GM19452 (cell line): ENCODE measurements at regions not wholly inside any gene's neighbourhood (a gene's known extent, or its start where the extent isn't known, plus 50 kb on each side); places are given as distances from the start of the nearest gene placed in this dataset.
A peak's percentile ranks its signal among the peaks of the same experiment; 100 is the strongest.
"Not testable (repeated sequence)": the region's sequence is repeated elsewhere in the genome, so short reads cannot be mapped to it uniquely, and the experiment has no call there.

ENCODE experiments used
- ATAC-seq: cut with Tn5 transposase; IDR thresholded peaks from one replicate; pipeline ENCODE4 v1.9.1; 2021; ENCODE audit not compliant: unreplicated experiment

DNA sequence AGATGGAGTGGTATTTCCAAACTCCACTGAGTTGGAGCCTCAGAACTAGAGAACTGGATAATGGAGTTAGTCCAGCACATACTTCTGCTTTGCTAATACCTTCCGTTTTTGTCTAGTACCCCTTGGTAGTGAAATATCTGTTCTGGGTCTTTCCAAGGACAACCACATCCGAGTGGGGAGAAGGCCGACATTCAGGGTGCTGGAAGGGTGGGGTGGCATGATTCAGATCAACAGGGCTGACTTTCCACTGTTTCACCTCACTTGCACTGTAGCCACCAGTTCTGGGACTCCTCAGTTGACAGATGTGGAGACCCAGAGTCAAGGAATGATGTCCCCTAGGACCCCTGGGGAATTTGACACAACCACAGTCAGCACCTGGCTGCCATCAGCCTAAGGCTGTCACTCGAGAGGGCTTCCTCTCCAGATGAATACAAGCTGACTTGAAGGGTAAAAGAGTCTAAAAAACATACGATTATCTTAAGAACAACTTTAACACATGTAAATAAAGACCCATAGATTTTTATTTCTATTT lies 84.8 kb upstream of the HNF1B start:
- ATAC-seq: peak; percentile 55

DNA sequence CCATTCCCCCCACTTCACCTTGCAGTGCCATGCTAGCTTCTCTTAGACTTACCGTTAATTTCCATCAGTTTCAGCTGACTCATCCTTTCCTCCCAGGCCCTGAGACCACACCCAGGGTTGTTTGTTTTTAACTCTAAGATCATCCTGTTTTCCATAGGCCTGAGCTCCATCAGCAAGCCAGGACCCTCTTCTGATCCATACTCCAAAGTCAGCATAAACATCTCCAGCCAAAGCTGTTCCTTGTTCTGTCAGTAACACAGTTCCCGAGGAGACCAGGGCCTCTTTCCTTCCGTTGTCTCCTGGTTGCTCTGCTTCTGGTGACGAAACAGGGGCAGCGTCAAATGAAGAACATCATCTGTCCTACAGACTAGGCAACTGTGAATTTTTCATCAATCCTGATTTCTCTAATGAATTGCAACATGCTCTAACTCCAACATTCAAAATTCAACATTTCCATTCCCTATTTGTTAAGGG lies 83.8 kb upstream of the HNF1B start:
- no peak for ATAC-seq

DNA sequence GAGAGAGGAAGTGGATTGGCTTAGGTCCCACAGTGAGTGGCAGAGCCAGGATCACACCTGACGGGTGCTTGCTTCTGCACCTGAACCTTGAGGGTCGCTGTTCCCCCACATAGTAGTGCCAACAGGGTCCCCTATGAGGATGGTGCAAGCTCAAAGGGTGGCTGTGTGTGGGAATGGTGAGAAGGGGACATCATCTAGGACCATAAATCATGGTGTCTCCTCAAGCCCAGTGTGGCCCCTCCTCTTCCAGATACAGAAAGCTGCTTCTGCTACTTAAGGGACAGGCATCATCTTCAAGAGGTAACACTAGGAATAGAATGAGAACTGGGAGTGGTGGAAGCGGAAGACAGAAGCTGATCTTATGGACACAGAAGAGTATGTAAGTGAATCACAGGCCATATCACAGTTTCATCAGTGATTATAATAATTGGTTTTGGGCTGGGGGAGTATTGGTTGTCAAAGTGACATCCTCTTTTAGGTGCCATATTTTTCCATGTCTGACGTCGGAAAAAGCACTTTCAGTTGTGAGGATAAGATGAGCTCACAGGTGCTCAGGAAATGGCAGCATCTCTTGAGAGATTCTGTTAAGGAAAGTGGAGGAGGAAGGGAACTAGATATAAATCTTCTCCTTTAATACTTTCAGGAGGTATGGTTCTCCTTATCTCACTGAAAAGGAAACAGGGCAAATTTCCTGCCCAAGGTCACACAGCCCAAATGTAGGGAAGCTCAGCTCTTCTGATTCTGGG lies 83.2 kb upstream of the HNF1B start:
- no peak for ATAC-seq

DNA sequence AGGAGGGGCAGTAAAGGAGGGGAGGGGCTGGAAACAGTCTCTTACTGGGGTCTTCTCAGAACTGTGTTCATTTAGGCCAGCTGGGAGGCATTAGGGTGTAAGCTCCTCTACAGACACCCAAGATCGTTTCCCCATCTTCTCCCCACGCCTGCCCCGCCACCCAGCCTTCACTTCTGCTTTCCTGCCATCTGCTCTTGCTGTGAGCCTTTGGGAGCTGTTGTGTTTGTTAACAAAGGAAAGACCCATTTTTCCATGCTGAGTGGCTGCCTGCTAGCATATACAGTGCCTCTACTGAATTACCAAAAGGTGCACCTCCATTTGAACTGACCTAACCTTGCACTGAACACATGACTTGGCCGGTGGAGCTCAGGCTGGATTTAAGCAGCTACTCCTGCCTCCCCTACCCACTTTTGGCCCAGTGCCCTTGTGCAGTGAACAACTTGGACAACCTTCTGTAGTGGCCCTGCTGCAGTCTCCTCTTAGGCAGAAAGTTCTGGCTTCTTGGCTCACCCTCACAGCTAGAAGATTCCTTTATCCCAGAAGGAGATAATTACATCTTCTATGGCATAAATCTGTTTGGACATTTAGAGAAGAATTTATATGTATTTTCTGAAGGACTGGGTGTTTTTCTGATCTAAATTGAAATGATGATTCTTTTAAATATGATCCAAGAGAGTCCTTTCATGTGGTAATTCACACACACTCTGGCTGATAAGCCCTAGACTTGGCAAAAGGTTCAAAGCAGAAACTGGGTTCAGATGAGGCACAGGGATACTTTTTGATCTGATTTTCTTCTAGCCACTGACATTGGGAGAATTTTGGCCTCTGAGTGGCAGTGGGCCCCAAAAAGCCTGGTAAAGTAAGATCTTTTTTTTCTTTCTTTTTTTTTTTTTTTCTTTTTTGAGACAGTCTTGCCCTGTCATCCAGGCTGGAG lies 81.9 kb upstream of the HNF1B start:
- no peak for ATAC-seq

DNA sequence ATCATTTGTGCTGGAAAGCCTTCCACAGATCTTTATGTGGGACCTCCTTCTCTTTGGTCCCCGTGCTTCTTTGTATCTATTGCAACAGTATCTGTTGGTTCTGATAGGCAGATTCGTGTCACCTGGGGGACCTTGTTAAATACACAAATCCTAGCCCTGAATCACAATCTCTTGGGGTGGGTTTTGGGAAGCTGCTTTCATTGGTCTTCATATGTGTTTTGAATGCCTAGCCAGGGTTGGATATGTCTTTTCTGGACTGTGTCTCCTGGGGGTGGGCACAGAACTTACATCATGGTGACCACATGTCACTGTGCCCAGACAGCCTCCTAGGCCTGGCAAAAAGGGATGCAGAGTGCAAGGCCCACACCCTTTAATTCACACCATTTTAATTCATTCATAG lies 81.0 kb upstream of the HNF1B start:
- ATAC-seq: no peak

DNA sequence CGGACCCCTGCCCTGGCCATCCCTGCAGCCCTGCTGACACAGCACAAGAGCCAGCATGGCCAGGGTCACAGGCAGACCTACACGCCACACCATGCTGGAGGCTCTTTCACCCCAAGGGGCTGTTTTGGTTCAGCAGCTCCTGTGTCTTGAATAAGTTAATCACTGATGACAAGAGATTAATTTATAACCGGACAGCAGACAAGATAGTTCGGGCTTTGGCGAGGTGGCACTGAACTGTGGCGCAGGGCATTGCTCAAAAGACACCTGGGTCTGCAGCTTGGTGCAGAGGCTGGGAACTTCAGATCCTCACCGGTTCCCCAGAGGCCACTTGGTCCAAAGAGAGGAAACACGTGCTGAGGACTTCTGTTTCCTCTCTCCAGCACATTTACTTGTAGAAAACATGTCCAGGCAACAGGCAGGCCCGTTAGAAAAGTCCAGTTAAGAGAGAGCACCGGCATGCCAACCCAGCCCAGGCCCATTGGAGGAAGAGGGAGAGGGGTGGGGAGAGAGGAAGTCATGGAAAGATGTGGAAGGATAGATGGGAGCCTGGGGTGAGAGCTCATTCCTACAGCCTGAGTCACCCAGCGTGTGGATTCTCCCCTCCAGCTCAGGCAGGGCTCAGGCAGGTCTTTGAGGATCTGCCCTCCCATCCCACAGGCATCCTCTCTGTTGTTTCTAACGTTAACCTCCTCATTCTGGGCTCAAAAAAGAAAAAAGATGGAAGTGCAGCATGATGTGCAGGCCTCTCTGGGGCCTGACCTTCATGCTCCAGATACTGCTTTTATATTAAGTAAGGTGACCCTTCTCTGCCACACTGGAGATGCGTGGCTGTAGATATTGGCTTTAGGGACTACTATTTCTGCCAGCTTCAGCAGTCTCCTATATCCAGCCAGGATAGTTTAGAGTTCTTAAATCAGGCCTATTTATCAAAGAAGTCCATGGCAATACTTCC lies 80.0 kb upstream of the HNF1B start:
- peak; percentile 56 for ATAC-seq

DNA sequence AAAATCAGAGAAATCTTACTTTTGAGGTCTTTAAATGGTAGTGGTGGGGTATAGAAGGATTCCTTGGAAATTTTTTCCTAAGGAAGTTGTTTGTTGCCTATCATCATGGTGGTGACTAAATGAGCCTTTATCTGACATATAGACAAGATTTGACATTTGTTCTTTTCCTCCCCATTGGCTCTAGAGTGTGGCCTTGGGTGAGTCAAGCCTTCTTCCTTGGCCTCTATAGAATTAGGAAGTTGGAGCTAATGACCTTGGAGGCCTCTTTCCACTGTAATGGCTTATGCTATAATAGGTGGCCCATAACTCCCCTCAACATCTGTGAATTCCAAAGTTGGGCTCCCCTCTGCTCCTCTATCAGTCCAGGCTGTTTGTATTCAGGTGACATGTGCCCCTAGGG lies 79.1 kb upstream of the HNF1B start:
- ATAC-seq: no peak

DNA sequence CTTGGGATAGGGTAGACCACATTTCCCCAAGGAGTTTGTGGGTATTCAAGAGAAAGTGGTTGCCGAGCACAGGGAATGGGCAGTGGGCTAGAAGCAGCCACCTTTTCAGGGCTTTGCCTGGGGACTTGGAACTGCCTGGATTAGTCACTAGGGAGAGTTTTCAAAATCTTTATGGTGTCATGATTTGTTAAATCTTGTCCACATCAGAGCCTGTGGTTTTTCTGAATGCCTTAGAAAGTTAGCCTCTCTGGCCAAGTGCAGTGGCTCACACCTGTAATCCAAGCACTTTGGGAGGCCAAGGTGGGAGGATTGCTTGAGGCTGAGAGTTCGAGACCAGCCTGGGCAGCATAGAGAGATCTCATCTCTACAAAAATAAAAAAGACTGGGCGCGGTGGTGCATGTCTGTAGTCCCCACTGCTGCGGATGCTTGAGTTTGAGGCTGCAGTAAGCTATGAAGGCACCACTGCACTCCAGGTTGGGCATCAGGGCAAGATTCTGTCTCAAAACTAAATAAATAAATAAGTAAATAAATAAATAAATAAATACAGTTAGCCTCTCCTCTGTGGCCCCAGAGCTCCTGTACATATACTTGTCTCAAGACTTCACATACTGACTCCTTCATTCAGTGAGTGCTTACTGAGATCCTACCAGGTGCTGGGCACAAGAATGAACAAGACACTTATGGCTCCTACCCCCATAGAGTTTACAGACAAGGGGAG lies 76.3 kb upstream of the HNF1B start:
- ATAC-seq: no peak

DNA sequence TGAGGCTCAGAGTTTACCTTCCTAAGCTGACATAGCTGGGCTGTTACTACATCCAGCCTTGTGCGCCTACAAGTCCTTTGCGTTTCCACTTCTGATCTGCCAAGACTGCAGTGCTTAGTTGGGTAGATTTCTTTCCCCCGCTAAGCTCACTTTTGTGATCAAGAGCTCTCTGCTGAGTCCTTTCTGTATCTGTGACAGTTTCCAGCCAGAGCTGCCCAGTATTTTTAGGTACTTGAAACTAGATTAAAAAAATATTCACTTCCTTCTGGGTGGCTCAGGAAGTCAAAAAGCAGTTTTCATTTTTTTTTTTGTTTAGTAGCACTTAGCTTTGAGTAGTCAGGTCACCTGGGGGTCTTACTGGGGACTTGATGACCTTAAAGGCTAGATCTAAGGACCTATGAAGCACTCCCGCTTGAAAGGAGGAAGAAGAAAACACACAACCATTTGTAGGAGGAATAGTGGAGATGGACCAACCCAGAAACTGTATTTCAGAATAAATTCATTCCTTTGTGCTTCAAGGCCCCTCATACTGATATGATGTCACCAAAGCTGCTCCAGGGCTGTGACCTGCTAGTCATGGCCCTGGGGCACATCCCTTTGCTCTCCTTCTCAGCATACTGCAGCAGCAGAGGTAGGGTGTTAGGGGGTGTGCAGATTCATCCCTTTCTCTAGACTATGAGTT lies 75.6 kb upstream of the HNF1B start:
- no peak for ATAC-seq

DNA sequence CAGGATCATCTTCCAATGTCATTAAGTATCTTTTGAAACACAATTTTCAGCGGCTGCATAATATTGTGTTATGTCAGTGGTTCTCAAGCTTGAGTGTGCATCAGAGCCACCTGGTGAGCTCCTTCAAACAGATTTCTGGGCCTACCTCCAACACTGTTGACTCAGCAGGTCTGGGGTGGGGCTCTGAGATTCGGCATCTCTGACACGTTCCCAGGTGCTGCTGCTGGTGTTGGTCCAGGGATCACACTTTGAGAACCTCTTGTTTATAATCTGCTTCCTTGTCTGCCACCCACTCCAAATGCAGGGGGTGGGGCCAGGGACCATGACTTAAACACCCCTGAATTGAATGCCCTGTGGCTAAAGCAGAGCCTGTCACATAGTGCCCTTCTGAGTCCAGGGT lies 73.8 kb upstream of the HNF1B start:
- ATAC-seq: no peak

DNA sequence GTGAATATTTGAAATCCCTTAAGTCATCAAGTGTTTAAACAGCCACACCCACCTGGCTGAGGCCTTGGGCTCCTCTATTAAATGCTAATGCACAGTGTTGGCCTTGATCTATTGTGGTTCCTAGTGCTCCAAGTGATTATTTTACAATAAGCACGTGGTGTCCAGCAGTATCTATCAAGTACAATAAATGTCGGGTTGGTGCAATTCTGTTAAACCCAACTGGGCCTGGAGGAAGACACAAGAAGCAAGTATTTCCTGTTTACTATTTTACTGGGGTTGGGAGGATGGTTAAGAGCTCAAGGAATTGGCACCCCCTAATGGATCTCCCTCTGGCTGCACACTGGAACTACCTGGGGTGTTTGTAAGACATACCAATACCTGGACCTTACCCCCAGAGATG lies 72.1 kb upstream of the HNF1B start:
- ATAC-seq: no peak

DNA sequence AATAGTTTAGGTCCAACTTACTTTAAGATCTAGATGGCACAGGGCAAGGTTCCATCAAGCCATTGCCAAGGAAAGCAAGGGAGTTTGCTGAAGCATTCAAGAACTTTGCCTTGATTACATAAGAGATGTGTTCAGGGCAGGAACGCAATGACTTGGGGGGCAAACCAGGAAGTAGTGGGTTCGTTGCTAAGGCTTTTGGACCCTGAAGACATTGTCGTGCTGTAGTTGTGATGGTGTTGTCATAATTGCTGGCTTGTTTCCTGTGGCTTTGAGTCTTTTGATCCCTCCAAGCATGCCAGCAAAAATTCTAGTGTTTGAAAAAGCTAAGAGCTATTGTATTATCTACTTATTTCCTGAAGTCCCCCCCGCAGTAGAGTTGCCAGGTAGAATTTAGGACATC lies 70.7 kb upstream of the HNF1B start:
- ATAC-seq: no peak

DNA sequence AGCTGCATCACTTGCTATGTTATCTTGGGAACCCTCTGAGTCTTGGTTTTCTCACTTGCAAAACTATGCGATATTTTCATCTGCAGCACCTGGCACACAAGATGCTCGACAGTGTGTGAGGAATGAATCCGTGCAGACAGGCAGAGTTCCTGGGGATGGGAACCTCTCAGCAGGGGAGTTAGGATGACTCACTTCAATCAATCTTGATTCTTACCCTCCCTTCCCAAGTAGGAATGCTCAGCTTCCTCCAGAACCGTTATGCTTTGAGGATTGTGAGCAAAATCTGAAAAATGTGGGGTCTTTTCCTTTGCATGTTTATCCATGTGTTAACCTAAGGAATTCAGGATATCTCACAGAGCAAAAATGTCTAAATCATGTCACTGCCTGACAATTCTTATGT lies 68.9 kb upstream of the HNF1B start:
- ATAC-seq: no peak

DNA sequence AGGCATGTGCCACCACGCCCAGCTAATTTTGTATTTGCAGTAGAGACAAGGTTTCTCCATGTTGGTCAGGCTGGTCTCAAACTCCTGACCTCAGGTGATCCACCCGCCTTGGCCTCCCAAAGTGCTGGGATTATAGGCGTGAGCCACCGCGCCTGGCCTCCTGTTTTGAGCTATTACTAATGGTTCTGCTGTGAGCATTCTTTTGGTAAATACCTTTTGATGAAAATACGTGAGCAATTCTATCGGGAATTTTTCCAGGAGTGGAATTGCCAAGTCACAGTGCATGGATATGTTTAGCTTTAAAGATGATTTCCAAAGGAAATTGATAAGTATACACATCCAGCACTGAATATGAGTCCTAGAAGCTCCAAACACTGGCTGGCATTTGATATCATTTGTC lies 64.0 kb upstream of the HNF1B start:
- ATAC-seq: not testable (repeated sequence)

DNA sequence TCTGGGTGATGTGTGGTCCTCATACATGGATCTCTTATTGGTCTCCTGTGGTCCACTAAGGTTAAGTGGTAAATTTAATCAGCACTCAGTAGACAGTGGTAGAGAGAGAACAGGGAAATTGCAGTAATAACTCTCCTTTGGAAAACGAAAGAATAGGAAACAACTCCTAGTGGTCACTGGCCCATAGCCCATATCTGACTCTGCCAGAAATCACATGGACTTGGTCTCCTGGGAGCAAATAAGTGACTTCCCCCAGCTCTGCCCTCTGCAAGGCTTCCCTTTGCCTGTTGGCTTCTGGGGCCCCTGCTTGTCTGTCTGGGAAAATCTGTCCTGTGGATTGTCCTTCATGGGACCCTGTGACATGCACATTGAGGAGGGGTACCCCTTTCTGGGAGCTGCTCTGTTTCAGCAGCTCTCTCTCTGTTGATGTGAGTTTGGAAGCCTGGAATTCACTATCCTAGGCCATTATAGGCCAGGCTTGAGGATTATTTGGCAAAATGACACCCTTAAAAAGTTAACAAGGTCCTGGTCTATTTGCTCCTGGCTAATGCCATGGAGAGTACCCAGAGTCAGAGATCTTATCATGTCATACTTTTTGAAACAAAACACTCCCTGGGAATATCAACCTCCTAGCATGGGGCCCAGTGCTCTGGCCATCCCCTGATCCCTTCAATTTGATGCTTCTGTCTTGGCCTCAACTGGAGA lies 58.0 kb upstream of the HNF1B start:
- no peak for ATAC-seq

DNA sequence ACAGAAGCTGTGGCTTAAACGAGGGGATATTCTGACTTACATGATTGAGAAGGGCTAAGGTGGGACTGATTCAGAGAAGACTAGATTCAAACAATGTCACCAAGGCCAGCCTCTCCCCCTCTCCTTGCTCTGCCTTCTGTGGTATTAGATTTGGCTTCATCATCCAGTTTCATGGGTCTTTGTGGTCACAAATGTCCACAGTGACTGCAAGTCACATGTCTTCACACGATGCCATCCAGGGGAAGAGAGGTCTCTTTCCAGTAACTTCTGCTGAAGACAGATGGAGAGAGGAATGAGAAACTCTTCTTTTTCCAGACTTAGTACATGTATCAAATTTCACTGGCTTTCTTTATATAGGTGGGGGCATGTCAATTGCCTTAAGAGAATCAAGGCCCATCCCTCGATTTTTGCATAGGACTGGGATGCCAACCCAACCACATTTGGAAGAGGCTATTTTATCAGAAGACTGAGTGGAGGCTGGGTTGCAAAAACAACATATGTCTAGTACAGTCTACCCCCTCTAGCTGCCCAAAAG lies 57.3 kb upstream of the HNF1B start:
- ATAC-seq: no peak

DNA sequence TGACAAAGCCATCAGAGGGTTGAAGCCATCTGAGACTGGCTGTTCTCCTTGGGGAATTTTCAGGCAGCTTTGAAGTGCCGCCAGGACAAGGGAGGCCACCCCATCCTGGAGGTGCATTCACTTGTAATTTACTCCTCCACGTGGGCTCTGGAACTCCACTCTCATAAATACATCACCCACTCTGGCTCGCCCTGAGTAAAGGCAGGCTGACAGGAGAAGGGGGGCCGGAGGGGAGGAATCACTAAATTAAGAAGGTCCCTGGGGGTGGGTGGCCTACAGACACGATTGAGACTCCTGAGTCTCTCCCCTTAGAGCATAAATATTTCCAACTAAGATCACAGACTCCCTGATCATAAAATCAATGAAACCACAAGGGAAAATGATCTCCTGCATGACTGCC lies 56.3 kb upstream of the HNF1B start:
- no peak for ATAC-seq

DNA sequence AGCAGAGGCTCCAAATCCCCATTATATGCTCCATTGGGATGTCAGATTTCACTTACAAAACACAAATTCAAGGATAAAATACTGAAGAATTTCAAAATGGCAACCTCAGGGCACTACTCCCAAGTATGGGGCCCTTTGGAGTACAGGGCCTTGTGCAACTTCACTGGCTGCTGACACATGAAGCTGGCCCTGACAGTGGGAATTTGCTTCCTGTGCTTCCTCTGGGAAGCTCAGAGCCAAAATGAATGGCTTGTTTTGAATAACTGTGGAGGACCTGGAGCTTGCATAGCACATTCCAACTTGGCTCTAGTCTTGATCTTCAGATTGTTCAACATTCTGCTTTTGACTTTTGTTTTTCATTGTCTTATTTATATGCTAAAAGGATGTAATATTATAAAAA lies 52.3 kb upstream of the HNF1B start:
- no peak for ATAC-seq

DNA sequence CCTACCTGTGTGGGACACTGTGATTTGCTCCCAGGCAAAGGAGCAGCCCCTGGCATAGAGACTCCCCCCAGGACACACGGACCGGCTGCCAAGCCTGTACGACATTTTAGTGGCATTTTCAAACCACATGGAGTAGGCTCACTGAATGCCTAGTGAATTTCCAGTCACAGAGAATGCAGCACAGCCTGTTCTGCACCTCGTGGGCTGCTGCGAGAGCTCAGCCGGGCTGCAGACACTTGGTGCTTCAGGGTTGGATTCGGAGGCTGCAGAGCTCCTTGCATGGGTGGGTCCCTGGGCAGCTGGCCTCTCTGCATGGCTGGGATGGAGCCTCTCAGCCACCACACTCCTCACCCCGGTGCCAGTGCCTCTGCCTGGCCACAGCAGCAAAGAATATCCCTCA lies 51.2 kb upstream of the HNF1B start:
- ATAC-seq: no peak
